ENCODE measurements at regions not wholly inside any gene's neighbourhood (a gene's known extent, or its start where the extent isn't known, plus 50 kb on each side); places are given as distances from the start of the nearest gene placed in this dataset.

GRCh38 chr4:44914223-44914622 is 187.9 kb upstream of the GNPDA2 start:
- DNase-seq, result no peak
- 78 to 84% methylated on average over 1 of the region's 1 CpG for WGBS, 2 donors (ENCODE audit: low coverage in 1 of 2)
- Histone ChIP-seq H3K27ac (no peak overlapping the region), H3K9me3 (no peaks in the 10 kb centered on the region), H3K36me3 (no peaks in the 10 kb centered on the region), H3K27me3 (no peaks in the 10 kb centered on the region), H3K4me3 (no peak overlapping the region), H3K4me1 (no peaks in the 10 kb centered on the region)
- TF ChIP-seq CTCF (IDR thresholded peaks at IDR 0.05) (no peak), EP300 (IDR thresholded peaks at IDR 0.05; ENCODE audit: low read depth) (no peak), POLR2A (IDR thresholded peaks at IDR 0.05) (no peak), POLR2AphosphoS5 (IDR thresholded peaks at IDR 0.05) (no peak)
- intact Hi-C loops (cut with DNase I; ENCODE audit: low total_unique reads) (no loop called here), in situ Hi-C loops (cut with MboI; ENCODE audit: low pct_ligation_motif_present in 1 of 4, low pct_unique_long_range_greater_than_20kb in 1 of 4, low sequenced_read_pairs in 3 of 4) (no loop called here)

- Histone ChIP-seq H3K4me3 (no peak overlapping the region), H3K9me3 (no peaks in the 10 kb centered on the region), H3K36me3 (no peaks in the 10 kb centered on the region), H3K27ac (no peak overlapping the region), H3K27me3 (no peaks in the 10 kb centered on the region), H3K4me1 (no peaks in the 10 kb centered on the region)
- 47 to 68% methylated on average over 3 of the region's 3 CpGs for WGBS, 2 donors (ENCODE audit: low coverage in 1 of 2)
- intact Hi-C loops (cut with DNase I; ENCODE audit: low total_unique reads), result no loop called here
- no peak for DNase-seq
- TF ChIP-seq POLR2AphosphoS5 (IDR thresholded peaks at IDR 0.05) (no peak), EP300 (IDR thresholded peaks at IDR 0.05; ENCODE audit: low read depth) (no peak), CTCF (IDR thresholded peaks at IDR 0.05) (no peak), POLR2A (IDR thresholded peaks at IDR 0.05) (no peak)
- in situ Hi-C loops (cut with MboI; ENCODE audit: low pct_ligation_motif_present in 1 of 4, low pct_unique_long_range_greater_than_20kb in 1 of 4, low sequenced_read_pairs in 3 of 4), result no loop called here
These were observed 186.6 kb upstream of the GNPDA2 start for GRCh38 chr4:44912980-44913379.

DNA sequence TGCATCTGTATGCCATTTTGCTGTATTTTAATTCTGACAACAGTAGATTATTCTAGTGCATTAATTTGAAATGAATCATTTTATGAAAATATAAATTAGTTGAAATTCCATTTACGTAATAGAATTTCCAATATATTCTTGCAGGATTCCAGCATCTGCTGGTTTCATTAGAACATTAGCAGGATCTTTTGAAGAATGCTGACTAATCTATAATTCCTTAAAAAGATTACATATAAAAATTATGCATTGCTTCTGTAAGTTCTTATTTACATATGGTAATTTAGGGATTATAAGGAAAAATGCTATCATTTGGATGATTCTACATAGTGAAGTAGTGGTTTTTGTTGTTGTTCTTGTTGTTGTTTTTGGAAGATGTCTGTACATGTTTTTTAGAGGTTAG is 182.2 kb upstream of the GNPDA2 start:
- TF ChIP-seq POLR2AphosphoS5 (IDR thresholded peaks at IDR 0.05) (no peak), CTCF (IDR thresholded peaks at IDR 0.05) (no peak), EP300 (IDR thresholded peaks at IDR 0.05; ENCODE audit: low read depth) (no peak), POLR2A (IDR thresholded peaks at IDR 0.05) (no peak)
- 86% methylated on average over 1 of the region's 1 CpG for WGBS, 2 donors (ENCODE audit: low coverage in 1 of 2)
- H3K9me3 ChIP-seq, result no peaks in the 10 kb centered on the region
- H3K4me1 ChIP-seq, result no peaks in the 10 kb centered on the region
- intact Hi-C loops (cut with DNase I; ENCODE audit: low total_unique reads), result no loop called here
- in situ Hi-C loops (cut with MboI; ENCODE audit: low pct_ligation_motif_present in 1 of 4, low pct_unique_long_range_greater_than_20kb in 1 of 4, low sequenced_read_pairs in 3 of 4), result no loop called here
- no peaks in the 10 kb centered on the region for H3K36me3 ChIP-seq
- H3K4me3 ChIP-seq, result no peak overlapping the region
- no peak for DNase-seq
- H3K27me3 ChIP-seq, result no peaks in the 10 kb centered on the region
- no peak overlapping the region for H3K27ac ChIP-seq

GRCh38 chr4:44872246-44872645 is 145.9 kb upstream of the GNPDA2 start:
- H3K36me3 ChIP-seq, result no peaks in the 10 kb centered on the region
- TF ChIP-seq POLR2AphosphoS5 (IDR thresholded peaks at IDR 0.05) (no peak), CTCF (IDR thresholded peaks at IDR 0.05) (no peak), EP300 (IDR thresholded peaks at IDR 0.05; ENCODE audit: low read depth) (no peak), POLR2A (IDR thresholded peaks at IDR 0.05) (no peak)
- in situ Hi-C loops (cut with MboI; ENCODE audit: low pct_ligation_motif_present in 1 of 4, low pct_unique_long_range_greater_than_20kb in 1 of 4, low sequenced_read_pairs in 3 of 4) (no loop called here), intact Hi-C loops (cut with DNase I; ENCODE audit: low total_unique reads) (no loop called here)
- no peak for DNase-seq
- H3K9me3 ChIP-seq, result no peaks in the 10 kb centered on the region
- H3K4me1 ChIP-seq, result no peaks in the 10 kb centered on the region
- no peaks in the 10 kb centered on the region for H3K27me3 ChIP-seq
- H3K4me3 ChIP-seq, result no peak overlapping the region
- H3K27ac ChIP-seq, result no peak overlapping the region
